ENCODE measurements at regions not wholly inside any gene's neighbourhood (a gene's known extent, or its start where the extent isn't known, plus 50 kb on each side); places are given as distances from the start of the nearest gene placed in this dataset.

- ATAC-seq: no peak
- Histone ChIP-seq H3K4me3 (no peak overlapping the region), H3K4me1 (peaks cover 0 to 11% (median 2%) of the 10 kb centered on the region in 3 donors), H3K36me3 (no peaks in the 10 kb centered on the region), H3K9me3 (no peaks in the 10 kb centered on the region), H3K27ac (no peak overlapping the region), H3K27me3 (no peaks in the 10 kb centered on the region)
- WGBS, 2 donors (ENCODE audit: low coverage in 1 of 2): 13 to 55% methylated on average over 3 of the region's 3 CpGs
- TF ChIP-seq EP300 (IDR thresholded peaks at IDR 0.05) (no peak), POLR2AphosphoS5 (IDR thresholded peaks at IDR 0.05) (no peak), POLR2A (IDR thresholded peaks at IDR 0.05) (no peak)
- TF ChIP-seq, protein P1, sequence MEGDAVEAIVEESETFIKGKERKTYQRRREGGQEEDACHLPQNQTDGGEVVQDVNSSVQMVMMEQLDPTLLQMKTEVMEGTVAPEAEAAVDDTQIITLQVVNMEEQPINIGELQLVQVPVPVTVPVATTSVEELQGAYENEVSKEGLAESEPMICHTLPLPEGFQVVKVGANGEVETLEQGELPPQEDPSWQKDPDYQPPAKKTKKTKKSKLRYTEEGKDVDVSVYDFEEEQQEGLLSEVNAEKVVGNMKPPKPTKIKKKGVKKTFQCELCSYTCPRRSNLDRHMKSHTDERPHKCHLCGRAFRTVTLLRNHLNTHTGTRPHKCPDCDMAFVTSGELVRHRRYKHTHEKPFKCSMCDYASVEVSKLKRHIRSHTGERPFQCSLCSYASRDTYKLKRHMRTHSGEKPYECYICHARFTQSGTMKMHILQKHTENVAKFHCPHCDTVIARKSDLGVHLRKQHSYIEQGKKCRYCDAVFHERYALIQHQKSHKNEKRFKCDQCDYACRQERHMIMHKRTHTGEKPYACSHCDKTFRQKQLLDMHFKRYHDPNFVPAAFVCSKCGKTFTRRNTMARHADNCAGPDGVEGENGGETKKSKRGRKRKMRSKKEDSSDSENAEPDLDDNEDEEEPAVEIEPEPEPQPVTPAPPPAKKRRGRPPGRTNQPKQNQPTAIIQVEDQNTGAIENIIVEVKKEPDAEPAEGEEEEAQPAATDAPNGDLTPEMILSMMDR (IDR thresholded peaks at IDR 0.05): no peak
Observed at GRCh38 chr6:55963301-55963700, 87.9 kb upstream of the BMP5 start.

DNA sequence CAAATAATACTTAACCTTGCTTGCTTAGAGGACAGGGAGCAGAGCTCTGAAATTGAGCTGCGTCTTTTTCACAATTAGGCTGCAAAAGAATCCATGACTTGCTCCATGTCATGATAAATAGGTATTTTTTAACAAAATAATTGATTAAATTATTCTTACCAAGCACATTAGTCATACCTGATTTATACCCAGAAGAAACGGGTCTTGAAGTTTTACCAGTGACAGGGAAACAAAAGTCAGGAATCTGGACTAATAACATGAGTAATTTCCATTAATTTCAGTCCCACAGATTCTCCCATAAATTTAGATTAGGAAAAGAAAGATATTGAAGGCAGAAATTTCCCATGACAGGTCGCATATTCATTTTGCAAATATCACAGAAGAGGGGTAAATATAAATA is 85.0 kb upstream of the BMP5 start:
- H3K27me3 ChIP-seq: no peaks in the 10 kb centered on the region
- TF ChIP-seq, protein P1 (IDR thresholded peaks at IDR 0.05): no peak
- TF ChIP-seq EP300 (IDR thresholded peaks at IDR 0.05) (no peak), POLR2A (IDR thresholded peaks at IDR 0.05) (no peak), POLR2AphosphoS5 (IDR thresholded peaks at IDR 0.05) (no peak)
- 50 to 68% methylated on average over 3 of the region's 3 CpGs for WGBS, 2 donors (ENCODE audit: low coverage in 1 of 2)
- no peak overlapping the region for H3K27ac ChIP-seq
- peaks cover 0 to 11% (median 2%) of the 10 kb centered on the region in 3 donors for H3K4me1 ChIP-seq
- ATAC-seq: no peak
- H3K36me3 ChIP-seq: no peaks in the 10 kb centered on the region
- H3K9me3 ChIP-seq: no peaks in the 10 kb centered on the region
- no peak overlapping the region for H3K4me3 ChIP-seq

DNA sequence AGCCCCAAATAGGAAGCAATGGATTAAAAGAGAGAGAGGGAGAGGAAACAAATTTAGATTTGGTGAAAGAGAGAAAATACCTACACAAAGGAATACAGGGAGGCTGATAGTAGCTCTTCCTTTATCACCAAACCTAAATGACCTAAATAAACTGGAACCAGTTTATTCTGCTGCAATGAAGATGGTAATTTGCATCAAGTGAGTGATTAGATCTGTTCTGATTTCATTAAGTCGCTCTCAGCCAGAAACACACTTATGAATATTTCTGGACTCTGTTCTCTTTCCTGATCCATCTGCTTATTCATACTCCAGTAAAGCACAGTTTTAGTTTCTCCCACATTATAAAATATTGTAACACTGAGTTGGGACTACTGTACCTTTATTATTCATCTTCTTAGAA is 83.4 kb upstream of the BMP5 start:
- Histone ChIP-seq H3K4me1 (peaks cover 0 to 8% (median 2%) of the 10 kb centered on the region in 3 donors), H3K9me3 (no peaks in the 10 kb centered on the region), H3K4me3 (no peak overlapping the region), H3K27ac (no peak overlapping the region), H3K36me3 (no peaks in the 10 kb centered on the region), H3K27me3 (no peaks in the 10 kb centered on the region)
- WGBS, 2 donors (ENCODE audit: low coverage in 1 of 2): 71 to 72% methylated on average over 1 of the region's 1 CpG
- no peak for ATAC-seq
- TF ChIP-seq, protein P1 (IDR thresholded peaks at IDR 0.05): no peak
- TF ChIP-seq EP300 (IDR thresholded peaks at IDR 0.05) (no peak), POLR2A (IDR thresholded peaks at IDR 0.05) (no peak), POLR2AphosphoS5 (IDR thresholded peaks at IDR 0.05) (no peak)

DNA sequence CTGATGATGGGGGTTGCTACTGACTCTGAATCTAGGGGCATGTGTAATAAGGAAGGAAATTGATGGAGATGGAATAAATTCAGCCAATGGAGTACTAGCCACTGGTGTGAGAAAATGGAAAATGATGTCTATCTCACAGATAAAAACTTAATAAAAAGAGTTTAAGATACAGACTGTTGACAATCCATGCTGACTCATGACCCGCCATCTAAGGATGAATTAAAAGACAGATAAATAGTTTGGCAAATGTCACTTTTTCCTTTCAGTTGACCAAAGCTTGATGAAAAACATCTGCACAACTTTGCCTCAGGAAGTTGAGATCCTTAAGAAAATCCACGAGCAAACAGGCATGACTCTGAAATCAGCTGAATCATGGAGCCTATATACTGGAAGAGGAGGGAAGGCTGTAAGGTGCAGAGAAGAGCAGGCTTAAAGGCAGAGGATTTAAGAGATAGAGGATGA is 82.6 kb upstream of the BMP5 start:
- Histone ChIP-seq H3K9me3 (no peaks in the 10 kb centered on the region), H3K27me3 (no peaks in the 10 kb centered on the region), H3K4me3 (no peak overlapping the region), H3K36me3 (no peaks in the 10 kb centered on the region), H3K27ac (no peak overlapping the region), H3K4me1 (peaks cover 0 to 9% (median 2%) of the 10 kb centered on the region in 3 donors)
- TF ChIP-seq EP300 (IDR thresholded peaks at IDR 0.05) (no peak), POLR2AphosphoS5 (IDR thresholded peaks at IDR 0.05) (no peak), POLR2A (IDR thresholded peaks at IDR 0.05) (no peak)
- WGBS, 2 donors (ENCODE audit: low coverage in 1 of 2): 33 to 61% methylated on average over 2 of the region's 2 CpGs
- ATAC-seq: no peak

DNA sequence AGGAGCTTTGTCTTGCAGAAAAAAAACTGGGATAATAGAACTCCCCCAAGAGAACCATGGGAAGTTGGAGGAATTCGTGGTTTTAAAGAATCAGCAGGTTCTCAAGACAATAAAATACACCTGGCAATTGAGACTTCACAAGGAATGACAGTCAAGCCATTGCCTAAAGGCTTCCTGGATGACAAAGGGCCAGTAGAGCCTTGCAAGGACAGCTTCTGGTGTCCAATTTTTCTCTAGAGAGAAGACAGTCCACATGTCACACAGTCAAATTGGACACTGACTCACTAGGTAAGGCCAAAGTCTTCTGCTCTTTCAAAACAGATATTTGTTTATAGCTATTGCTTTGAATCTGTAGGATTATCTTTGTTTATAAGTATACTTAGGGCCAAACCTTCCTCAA is 80.3 kb upstream of the BMP5 start:
- ATAC-seq: no peak
- Histone ChIP-seq H3K4me3 (no peak overlapping the region), H3K27ac (no peak overlapping the region), H3K4me1 (peaks cover 0 to 10% (median 2%) of the 10 kb centered on the region in 3 donors), H3K9me3 (no peaks in the 10 kb centered on the region), H3K36me3 (no peaks in the 10 kb centered on the region), H3K27me3 (no peaks in the 10 kb centered on the region)
- 68% methylated on average over 1 of the region's 1 CpG; no CpG with 5 or more reads in 1 of the 2 donors for WGBS, 2 donors (ENCODE audit: low coverage in 1 of 2)
- no peak for TF ChIP-seq EP300 (IDR thresholded peaks at IDR 0.05)
- no peak for TF ChIP-seq POLR2A (IDR thresholded peaks at IDR 0.05)
- TF ChIP-seq, protein P1 (IDR thresholded peaks at IDR 0.05): no peak
- no peak for TF ChIP-seq POLR2AphosphoS5 (IDR thresholded peaks at IDR 0.05)
